Esophagus (tissue), 2 donors: ENCODE measurements at regions not wholly inside any gene's neighbourhood (a gene's known extent, or its start where the extent isn't known, plus 50 kb on each side); places are given as distances from the start of the nearest gene placed in this dataset.

ENCODE experiments used
- H3K27ac ChIP-seq, 2 donors: one replicate each; pipeline ENCODE4 v1.5.1; 2013; ENCODE audit warnings: low read depth in 2 of 2, mild to moderate bottlenecking in 2 of 2, inconsistent platforms in 1 of 2, low read length in 1 of 2, moderate library complexity in 1 of 2
- H3K27me3 ChIP-seq, 2 donors: one replicate each; pipeline ENCODE4 v1.6.1; 2013; ENCODE audit warnings: low read length in 2 of 2, control low read depth in 1 of 2, mild to moderate bottlenecking in 1 of 2; ENCODE audit not compliant: insufficient read depth in 2 of 2, control insufficient read depth in 1 of 2
- H3K36me3 ChIP-seq, 2 donors: one replicate each; pipeline ENCODE4 v1.6.1; 2013; ENCODE audit warnings: low read length in 1 of 2; ENCODE audit not compliant: control insufficient read depth in 2 of 2, insufficient read depth in 2 of 2
- H3K4me1 ChIP-seq, 2 donors: one replicate each; pipeline ENCODE4 v1.6.1; 2013; ENCODE audit warnings: low read length in 1 of 2; ENCODE audit not compliant: control insufficient read depth in 2 of 2, insufficient read depth in 2 of 2
- H3K4me3 ChIP-seq, 2 donors: one replicate each; pipeline ENCODE4 v1.5.1; 2013; ENCODE audit warnings: low read length in 2 of 2, mild to moderate bottlenecking in 2 of 2, low read depth in 1 of 2, moderate library complexity in 1 of 2
- H3K9me3 ChIP-seq, 2 donors: one replicate each; pipeline ENCODE4 v1.6.1; 2013; ENCODE audit warnings: mild to moderate bottlenecking in 2 of 2, low read depth in 1 of 2, low read length in 1 of 2, moderate library complexity in 1 of 2; ENCODE audit not compliant: control insufficient read depth in 2 of 2, insufficient read depth in 1 of 2
- WGBS, 2 donors: extraction: QIAGEN DNeasy Blood & Tissue Kit; methylation state at CpG; one replicate each; pipeline ENCODE4 v1.1.7; 2013; 5-methylcytosine and 5-hydroxymethylcytosine counted together
- donor health status: healthy with polysubstance abuse.
- donor health status: Bipolar disorder and iron deficiency.

GRCh38 chr13:55567721-55568625 lies 1572.7 kb upstream of the PRR20A start:
- Histone ChIP-seq H3K4me1 (no peaks in the 10 kb centered on the region), H3K9me3 (no peaks in the 10 kb centered on the region), H3K27ac (no peak overlapping the region), H3K27me3 (no peaks in the 10 kb centered on the region), H3K36me3 (no peaks in the 10 kb centered on the region), H3K4me3 (no peak overlapping the region)
- WGBS, 2 donors = 69 to 73% methylated on average over 5 of the region's 5 CpGs

DNA sequence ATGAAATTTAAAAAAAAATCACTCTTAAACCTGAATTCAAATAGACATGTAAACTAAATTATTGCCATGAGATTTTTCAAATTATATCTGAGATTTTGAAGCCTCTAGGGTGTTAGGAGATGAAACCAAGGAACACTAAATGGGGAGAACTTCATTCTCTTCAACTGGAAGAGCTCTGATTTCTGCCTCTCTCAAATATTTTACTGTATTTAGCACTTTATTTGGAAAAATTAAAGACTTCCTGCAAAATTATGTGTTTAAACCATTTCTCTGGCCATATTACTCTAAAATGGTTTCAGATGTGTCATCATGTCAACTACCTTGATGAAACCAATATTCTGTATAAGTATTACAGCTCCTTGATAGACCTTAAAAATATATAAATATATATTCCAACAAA lies 1571.6 kb upstream of the PRR20A start:
- no peaks in the 10 kb centered on the region for H3K36me3 ChIP-seq

GRCh38 chr13:55569514-55569913 lies 1571.2 kb upstream of the PRR20A start:
- Histone ChIP-seq H3K36me3 (no peaks in the 10 kb centered on the region), H3K27me3 (no peaks in the 10 kb centered on the region), H3K9me3 (no peaks in the 10 kb centered on the region), H3K4me1 (no peaks in the 10 kb centered on the region), H3K27ac (no peak overlapping the region), H3K4me3 (no peak overlapping the region)

More for the DNA sequence above, 1571.6 kb upstream of the PRR20A start:
- no peaks in the 10 kb centered on the region for H3K27me3 ChIP-seq
- H3K9me3 ChIP-seq = no peaks in the 10 kb centered on the region
- H3K4me1 ChIP-seq = no peaks in the 10 kb centered on the region
- H3K4me3 ChIP-seq = no peak overlapping the region
- H3K27ac ChIP-seq = no peak overlapping the region

GRCh38 chr13:55570371-55570770 lies 1570.3 kb upstream of the PRR20A start:
- WGBS, 2 donors = 83 to 88% methylated on average over 1 of the region's 1 CpG
- no peaks in the 10 kb centered on the region for H3K27me3 ChIP-seq
- H3K4me3 ChIP-seq = no peak overlapping the region
- no peaks in the 10 kb centered on the region for H3K9me3 ChIP-seq
- H3K36me3 ChIP-seq = no peaks in the 10 kb centered on the region
- no peak overlapping the region for H3K27ac ChIP-seq
- no peaks in the 10 kb centered on the region for H3K4me1 ChIP-seq

DNA sequence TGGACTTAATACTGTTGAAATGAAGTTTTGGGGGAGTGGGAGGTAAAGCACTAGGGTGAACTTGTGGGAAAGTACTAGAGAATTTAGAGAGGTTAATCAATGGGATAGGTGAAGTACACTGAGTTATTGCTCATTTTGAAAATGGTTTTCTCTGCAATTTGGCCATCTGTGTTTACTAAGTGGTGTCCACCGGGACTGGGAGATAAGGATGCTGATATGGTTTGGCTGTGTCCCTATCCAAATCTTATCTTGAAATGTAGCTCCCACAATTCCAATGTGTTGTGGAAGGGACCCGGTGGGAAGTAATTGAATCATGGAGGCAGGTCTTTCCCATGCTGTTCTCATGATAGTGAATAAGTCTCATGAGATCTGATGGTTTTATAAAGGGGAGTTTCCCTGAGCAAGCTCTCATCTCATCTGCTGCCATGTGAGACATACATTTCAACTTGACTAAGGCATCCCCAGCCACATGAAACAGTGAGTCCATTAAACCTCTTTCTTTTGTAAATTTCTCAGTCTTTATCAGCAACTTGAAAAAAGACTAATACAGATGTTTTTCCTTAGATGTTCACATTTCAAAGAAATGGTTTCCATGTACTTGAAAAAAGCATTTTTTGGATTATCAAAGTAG lies 1569.4 kb upstream of the PRR20A start:
- Histone ChIP-seq H3K4me3 (no peak overlapping the region), H3K27ac (no peak overlapping the region), H3K36me3 (no peaks in the 10 kb centered on the region), H3K27me3 (no peaks in the 10 kb centered on the region), H3K9me3 (no peaks in the 10 kb centered on the region), H3K4me1 (no peaks in the 10 kb centered on the region)
- WGBS, 2 donors = 65 to 67% methylated on average over 2 of the region's 2 CpGs

DNA sequence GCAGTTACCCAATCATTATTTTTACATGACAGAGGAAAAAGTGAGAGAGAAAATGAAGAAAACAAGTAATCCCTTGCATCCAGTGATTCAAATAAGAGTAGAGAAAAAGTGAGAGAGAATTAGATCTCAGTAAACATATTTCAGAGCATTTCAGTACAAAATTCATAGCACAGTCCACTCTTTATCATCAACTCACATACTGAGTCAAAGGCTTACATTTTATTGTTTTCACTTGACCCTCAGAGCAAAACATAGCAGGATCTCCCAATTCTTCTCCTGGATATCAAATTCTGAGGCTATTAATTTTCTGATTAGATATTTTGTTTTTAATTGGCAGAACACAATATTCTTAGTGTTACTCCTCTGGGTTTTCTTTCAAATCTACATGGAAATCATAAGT lies 1568.3 kb upstream of the PRR20A start:
- peaks cover 0 to 4% of the 10 kb centered on the region in 2 donors for H3K9me3 ChIP-seq
- H3K27ac ChIP-seq = no peak overlapping the region
- H3K36me3 ChIP-seq = no peaks in the 10 kb centered on the region
- no peak overlapping the region for H3K4me3 ChIP-seq
- H3K27me3 ChIP-seq = no peaks in the 10 kb centered on the region
- H3K4me1 ChIP-seq = no peaks in the 10 kb centered on the region

DNA sequence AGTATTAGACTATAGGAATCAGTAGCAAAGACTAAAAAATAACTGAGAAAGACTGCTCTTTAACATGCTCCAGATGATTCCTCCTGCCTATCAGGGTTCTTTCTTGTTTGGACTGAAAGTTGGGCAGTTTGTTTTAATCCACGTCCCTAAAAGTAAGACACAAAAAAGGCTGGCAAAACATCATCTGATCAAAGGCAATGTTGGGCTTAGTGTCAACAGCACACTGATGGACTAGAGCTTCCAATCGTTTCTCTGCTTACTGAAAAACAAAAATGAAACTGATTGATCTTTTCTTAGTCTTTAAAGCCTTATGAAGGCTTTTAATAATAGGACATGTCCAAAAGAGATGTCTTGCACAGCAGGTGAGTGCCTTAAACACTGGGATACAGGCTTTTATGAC lies 1567.9 kb upstream of the PRR20A start:
- H3K4me1 ChIP-seq = no peaks in the 10 kb centered on the region
- H3K27ac ChIP-seq = no peak overlapping the region
- no peaks in the 10 kb centered on the region for H3K36me3 ChIP-seq
- H3K4me3 ChIP-seq = no peak overlapping the region
- peaks cover 0 to 8% of the 10 kb centered on the region in 2 donors for H3K9me3 ChIP-seq
- WGBS, 2 donors = 24 to 25% methylated on average over 2 of the region's 2 CpGs
- H3K27me3 ChIP-seq = no peaks in the 10 kb centered on the region

- Histone ChIP-seq H3K36me3 (no peaks in the 10 kb centered on the region), H3K27ac (no peak overlapping the region), H3K9me3 (peaks cover 0 to 9% of the 10 kb centered on the region in 2 donors), H3K4me3 (no peak overlapping the region), H3K4me1 (no peaks in the 10 kb centered on the region), H3K27me3 (no peaks in the 10 kb centered on the region)
These were observed 1567.2 kb upstream of the PRR20A start for GRCh38 chr13:55573565-55573964.

DNA sequence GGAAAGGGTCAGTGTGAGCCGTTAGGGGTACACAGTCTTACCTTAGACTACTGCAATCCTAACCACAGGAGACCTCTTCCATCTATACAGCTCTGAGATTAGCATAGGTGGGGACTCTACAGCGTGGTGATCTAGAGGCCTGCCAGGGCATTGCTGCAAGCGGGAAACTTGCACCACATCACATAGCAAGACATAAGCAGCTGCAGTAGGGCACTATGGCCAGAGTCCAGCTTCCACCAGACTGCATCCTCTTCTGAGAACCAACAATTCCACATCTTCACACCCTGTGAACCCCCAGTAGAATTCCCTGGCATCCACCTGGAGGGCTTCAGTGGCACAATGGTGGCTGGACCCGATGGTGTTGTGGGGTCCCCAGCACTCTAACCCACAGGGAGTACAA lies 1564.3 kb upstream of the PRR20A start:
- WGBS, 2 donors = 79 to 84% methylated on average over 4 of the region's 4 CpGs
- Histone ChIP-seq H3K27me3 (no peaks in the 10 kb centered on the region), H3K9me3 (peaks cover 0 to 9% of the 10 kb centered on the region in 2 donors), H3K4me3 (no peak overlapping the region), H3K27ac (no peak overlapping the region), H3K36me3 (no peaks in the 10 kb centered on the region), H3K4me1 (no peaks in the 10 kb centered on the region)
